ENCODE measurements at regions not wholly inside any gene's neighbourhood (a gene's known extent, or its start where the extent isn't known, plus 50 kb on each side); places are given as distances from the start of the nearest gene placed in this dataset.
"Not testable (repeated sequence)": the region's sequence is repeated elsewhere in the genome, so short reads cannot be mapped to it uniquely, and the experiment has no call there.

DNA sequence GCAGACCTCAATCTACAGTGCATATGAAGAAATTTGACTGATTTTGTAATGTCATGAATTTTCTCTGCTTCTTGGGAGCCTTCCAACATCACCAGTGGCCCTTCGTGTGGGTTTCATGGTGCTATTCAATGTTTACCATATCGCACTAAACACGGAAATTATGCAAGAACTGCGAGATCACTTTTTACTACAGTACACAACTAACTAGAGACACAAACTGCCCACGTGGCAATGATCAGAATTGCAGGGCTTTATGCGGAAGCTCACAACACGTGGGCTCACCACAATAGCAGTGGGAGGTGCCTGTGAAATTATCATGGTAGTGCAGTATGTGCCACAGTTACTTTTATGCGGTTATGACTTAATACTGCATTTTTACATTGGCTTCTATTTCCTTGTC is 449.7 kb upstream of the KLF6 start:
- no peak overlapping the region for H3K27ac Mint-ChIP-seq
- peaks cover 2% of the 10 kb centered on the region for H3K36me3 Mint-ChIP-seq
- H3K4me3 Mint-ChIP-seq = no peak overlapping the region
- DNase-seq (ENCODE audit: low spot score in 2 of 2) (no peak), ATAC-seq (ENCODE audit: low read depth) (no peak)
- H3K27me3 Mint-ChIP-seq = peaks cover 2% of the 10 kb centered on the region
- H3K9me3 Mint-ChIP-seq = peaks cover 4% of the 10 kb centered on the region
- no peaks in the 10 kb centered on the region for H3K4me1 Mint-ChIP-seq

DNA sequence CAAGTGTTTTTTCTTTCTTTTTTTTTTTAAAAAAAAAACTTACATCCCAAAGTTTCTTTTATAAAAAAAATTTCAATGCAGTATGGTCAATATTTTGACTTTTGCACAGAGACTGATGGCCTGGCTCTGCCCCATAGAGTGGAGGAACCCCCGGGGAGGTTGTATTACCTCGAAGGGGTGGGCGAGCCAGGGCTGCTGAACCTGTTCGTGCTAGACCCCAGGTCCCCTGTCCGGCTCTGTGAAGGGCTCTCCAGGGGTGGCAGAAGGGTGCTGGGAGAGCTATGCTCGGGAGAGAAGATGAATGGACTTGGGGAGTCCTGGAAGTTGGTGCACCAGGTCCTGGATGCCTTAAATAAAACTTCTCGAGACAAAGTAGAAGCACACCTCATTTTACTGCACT is 446.4 kb upstream of the KLF6 start:
- no peaks in the 10 kb centered on the region for H3K9me3 Mint-ChIP-seq
- ATAC-seq (ENCODE audit: low read depth) (no peak), DNase-seq (ENCODE audit: low spot score in 2 of 2) (no peak)
- no peaks in the 10 kb centered on the region for H3K27me3 Mint-ChIP-seq
- no peak overlapping the region for H3K27ac Mint-ChIP-seq
- H3K36me3 Mint-ChIP-seq = no peaks in the 10 kb centered on the region
- H3K4me3 Mint-ChIP-seq = no peak overlapping the region
- H3K4me1 Mint-ChIP-seq = no peaks in the 10 kb centered on the region

DNA sequence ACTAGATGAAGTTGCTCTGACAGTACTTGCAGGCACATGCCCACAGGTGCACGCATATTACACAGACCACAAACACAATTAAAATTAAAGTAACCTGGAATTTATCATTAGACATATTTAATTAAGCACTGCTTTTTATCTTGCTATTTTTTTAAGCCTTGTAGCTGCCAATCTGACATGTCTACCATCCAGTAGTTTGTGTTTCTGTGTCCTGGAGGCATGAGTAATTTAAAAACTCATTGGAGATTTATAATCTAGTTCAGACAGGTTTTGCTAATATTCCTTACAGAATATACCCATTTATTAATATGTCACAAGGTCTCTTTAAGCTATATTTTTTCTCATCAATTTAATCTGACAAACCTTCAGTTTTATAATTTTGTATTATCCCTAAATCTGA is 445.0 kb upstream of the KLF6 start:
- ATAC-seq (ENCODE audit: low read depth) = no peak
- no peak for DNase-seq (ENCODE audit: low spot score in 2 of 2)
- H3K27ac Mint-ChIP-seq = no peak overlapping the region
- no peaks in the 10 kb centered on the region for H3K36me3 Mint-ChIP-seq
- no peaks in the 10 kb centered on the region for H3K9me3 Mint-ChIP-seq
- H3K4me3 Mint-ChIP-seq = no peak overlapping the region
- no peaks in the 10 kb centered on the region for H3K27me3 Mint-ChIP-seq
- H3K4me1 Mint-ChIP-seq = no peaks in the 10 kb centered on the region

DNA sequence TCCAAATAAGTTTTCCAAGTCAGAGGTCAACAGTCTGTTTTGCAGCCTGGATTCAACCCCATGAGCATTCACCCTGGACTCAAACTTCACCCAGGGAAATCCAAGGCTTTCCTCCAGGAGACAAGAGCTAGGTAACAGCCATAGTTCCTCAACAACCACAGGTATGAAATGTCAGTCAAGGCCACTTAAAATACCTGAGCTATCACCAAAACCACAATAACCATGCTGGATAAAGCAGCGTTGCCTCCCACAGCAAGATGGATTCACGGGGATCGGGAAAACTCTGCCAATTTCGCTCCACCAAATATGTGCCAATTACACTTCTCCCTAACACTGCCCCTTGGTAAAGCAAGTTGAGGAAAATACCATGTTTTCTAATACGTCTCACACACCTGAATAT is 444.1 kb upstream of the KLF6 start:
- Mint-ChIP-seq H3K9me3 (peaks cover 1% of the 10 kb centered on the region), H3K27ac (no peak overlapping the region), H3K4me3 (no peak overlapping the region), H3K4me1 (no peaks in the 10 kb centered on the region), H3K36me3 (no peaks in the 10 kb centered on the region), H3K27me3 (no peaks in the 10 kb centered on the region)
- ATAC-seq (ENCODE audit: low read depth) (no peak), DNase-seq (ENCODE audit: low spot score in 2 of 2) (no peak)

DNA sequence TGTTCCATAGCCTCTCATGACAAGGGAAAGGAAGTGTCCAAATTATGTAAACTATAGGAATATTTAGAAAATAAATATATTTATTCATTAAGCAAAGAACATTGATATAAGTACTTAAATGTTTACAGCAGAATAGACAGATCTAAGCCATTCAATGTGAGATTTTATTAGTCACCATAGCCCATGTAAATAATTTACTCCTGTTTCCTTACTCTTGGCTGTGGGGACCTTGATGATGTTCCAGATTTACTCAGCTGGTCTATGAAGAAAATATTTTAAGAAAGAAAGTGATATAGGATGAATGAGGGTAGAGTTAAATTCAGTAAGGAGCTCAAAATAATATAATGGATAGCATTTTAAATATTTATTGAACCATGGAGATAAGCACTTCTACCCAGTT is 442.6 kb upstream of the KLF6 start:
- Mint-ChIP-seq H3K4me3 (no peak overlapping the region), H3K27me3 (no peaks in the 10 kb centered on the region), H3K9me3 (peaks cover 1% of the 10 kb centered on the region)

DNA sequence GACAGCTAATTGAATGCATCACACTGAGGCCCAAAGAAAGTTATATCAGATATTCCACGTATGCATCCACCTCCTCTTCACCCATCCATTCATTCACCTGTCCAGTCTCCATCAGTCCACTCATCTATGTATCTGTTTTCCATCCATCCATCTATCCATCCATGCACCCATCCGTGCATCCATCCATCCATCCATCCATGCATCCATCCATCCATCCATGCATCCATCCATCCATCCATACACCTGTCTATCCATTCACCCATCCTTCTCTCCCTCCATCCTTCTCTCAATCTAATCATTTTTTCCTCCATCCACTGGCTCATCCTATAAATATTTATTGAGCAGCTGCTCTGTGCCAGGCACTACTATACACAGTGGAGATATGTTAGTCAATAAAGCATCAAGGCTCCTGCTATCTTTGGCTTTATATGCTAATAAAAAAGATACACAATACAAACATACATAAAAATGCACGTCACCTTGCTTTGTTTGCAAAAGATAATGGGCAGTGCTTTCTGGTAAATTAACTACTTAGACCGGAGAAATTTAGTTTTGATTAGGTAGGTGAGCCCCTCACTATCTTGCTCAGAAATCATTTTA is 442.0 kb upstream of the KLF6 start:
- no peak overlapping the region for H3K27ac Mint-ChIP-seq
- no peak for DNase-seq (ENCODE audit: low spot score in 2 of 2)
- H3K4me1 Mint-ChIP-seq = no peaks in the 10 kb centered on the region
- no peaks in the 10 kb centered on the region for H3K36me3 Mint-ChIP-seq
- ATAC-seq (ENCODE audit: low read depth) = no peak
- H3K9me3 Mint-ChIP-seq = peaks cover 1% of the 10 kb centered on the region
- H3K4me3 Mint-ChIP-seq = no peak overlapping the region
- no peaks in the 10 kb centered on the region for H3K27me3 Mint-ChIP-seq

More for the DNA sequence above, 442.6 kb upstream of the KLF6 start:
- ATAC-seq (ENCODE audit: low read depth) = no peak
- Mint-ChIP-seq H3K36me3 (no peaks in the 10 kb centered on the region), H3K27ac (no peak overlapping the region), H3K4me1 (no peaks in the 10 kb centered on the region)
- no peak for DNase-seq (ENCODE audit: low spot score in 2 of 2)

DNA sequence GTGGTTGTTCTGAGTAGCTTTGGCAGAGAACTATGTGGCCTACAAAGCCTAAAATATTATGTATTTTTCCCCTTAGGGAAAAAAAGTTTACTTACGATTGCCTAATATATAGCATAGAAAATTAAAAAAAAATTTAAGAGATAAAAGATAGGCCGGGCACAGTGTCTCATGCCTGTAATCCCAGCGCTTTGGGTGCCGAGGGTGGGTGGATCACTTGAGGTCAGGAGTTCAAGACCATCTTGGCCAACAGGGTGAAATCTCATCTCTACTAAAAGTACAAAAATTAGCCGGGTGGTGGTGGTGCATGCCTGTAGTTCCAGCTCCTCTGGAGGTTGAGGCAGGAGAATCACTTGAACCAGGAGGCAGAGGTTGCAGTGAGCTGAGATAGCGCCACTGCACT is 439.2 kb upstream of the KLF6 start:
- Mint-ChIP-seq H3K4me3 (no peak overlapping the region), H3K27ac (no peak overlapping the region), H3K9me3 (peaks cover 7% of the 10 kb centered on the region), H3K36me3 (no peaks in the 10 kb centered on the region), H3K27me3 (no peaks in the 10 kb centered on the region), H3K4me1 (peaks cover 9% of the 10 kb centered on the region)
- ATAC-seq (ENCODE audit: low read depth) (no peak), DNase-seq (ENCODE audit: low spot score in 2 of 2) (no peak)

DNA sequence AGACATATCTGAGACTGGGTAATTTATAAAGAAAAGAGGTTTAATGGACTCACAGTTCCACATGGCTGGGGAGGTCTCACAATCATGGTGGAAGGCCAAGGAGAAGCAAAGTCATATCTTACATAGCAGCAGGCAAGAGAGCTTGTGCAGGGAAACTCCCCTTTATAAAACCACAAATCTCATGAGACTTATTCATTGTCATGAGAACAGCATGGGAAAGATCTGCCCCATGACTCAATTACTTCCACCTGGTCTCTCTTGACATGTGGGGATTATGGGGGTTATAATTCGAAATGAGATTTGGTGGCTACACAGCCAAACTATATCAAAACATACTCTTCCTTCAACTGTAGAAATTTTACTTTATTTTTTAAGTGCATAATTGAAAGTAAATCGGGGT is 436.3 kb upstream of the KLF6 start:
- H3K4me1 Mint-ChIP-seq, H3K27me3 Mint-ChIP-seq, H3K4me3 Mint-ChIP-seq, H3K9me3 Mint-ChIP-seq, H3K36me3 Mint-ChIP-seq: not testable (repeated sequence)
- ATAC-seq (ENCODE audit: low read depth) = peak; percentile 73
- peak overlapping the region; percentile 40 for H3K27ac Mint-ChIP-seq
- peak in 1 of 2 donors; percentile 2 for DNase-seq (ENCODE audit: low spot score in 2 of 2)

DNA sequence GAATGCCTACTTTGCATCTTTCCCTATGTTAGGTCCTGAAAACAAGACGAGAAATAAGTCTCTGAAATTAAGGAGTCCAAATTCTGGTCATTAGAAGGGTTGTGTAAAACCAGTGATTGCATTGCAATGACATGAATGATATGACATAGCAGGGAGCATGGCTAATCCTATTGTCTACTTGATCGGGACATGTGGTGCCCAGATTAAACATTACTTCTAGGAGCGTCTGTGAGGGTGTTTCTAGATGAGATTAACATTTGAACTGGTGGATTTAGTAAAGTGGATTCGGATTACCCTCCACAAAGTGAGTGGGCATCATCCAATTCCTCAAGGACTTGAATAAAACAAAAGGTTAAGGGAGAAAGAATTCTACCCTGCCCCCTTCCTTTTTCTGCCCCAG is 434.9 kb upstream of the KLF6 start:
- Mint-ChIP-seq H3K4me3 (no peak overlapping the region), H3K36me3 (no peaks in the 10 kb centered on the region), H3K9me3 (peaks cover 7% of the 10 kb centered on the region), H3K4me1 (peaks cover 11% of the 10 kb centered on the region), H3K27me3 (peaks cover 2% of the 10 kb centered on the region), H3K27ac (no peak overlapping the region)
- no peak for ATAC-seq (ENCODE audit: low read depth)
- DNase-seq (ENCODE audit: low spot score in 2 of 2) = no peak

DNA sequence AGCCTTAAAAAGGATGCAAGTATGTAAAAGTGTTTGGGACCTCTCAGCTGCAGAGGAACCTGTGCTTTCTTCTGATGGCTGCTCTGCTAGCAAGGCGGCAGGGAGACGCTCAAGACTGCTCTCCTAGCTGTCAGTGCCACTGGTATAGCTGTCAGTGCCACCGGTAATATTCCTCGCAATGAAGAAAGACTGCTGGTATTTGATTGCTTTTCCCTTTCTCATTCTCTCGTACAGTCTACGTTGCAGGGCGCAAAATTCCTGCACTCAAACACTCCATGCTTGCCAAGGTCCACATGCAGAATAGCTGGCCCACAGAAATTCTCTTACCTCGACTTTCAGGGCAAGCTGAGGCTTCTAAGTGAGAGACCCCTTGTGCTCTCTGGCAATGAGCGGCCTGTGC is 432.6 kb upstream of the KLF6 start:
- Mint-ChIP-seq H3K4me3 (no peak overlapping the region), H3K9me3 (peaks cover 5% of the 10 kb centered on the region), H3K27me3 (peaks cover 2% of the 10 kb centered on the region), H3K36me3 (no peaks in the 10 kb centered on the region), H3K27ac (no peak overlapping the region), H3K4me1 (peaks cover 11% of the 10 kb centered on the region)
- DNase-seq (ENCODE audit: low spot score in 2 of 2) (no peak), ATAC-seq (ENCODE audit: low read depth) (no peak)

DNA sequence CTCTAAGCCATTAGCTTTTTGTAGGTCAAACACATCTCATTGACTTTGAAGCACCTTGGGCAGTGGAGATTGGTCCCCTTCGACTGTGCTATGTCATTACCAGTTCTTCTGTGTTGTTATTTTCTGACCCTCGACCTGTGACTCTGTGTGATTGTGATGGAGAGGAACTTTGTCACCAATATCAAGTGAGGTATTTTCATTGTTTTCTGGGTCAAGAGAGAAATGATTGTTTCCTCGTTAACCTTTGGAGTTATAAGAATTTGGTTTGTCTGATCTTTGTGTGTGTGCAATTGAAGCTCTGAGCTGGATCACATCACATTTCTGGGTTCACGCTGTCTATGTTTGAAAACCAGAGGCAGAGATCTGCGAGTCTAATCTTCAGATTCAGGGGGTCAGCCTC is 432.2 kb upstream of the KLF6 start:
- H3K4me3 Mint-ChIP-seq = no peak overlapping the region
- peaks cover 11% of the 10 kb centered on the region for H3K4me1 Mint-ChIP-seq
- no peaks in the 10 kb centered on the region for H3K36me3 Mint-ChIP-seq
- peaks cover 2% of the 10 kb centered on the region for H3K27me3 Mint-ChIP-seq
- DNase-seq (ENCODE audit: low spot score in 2 of 2) (no peak), ATAC-seq (ENCODE audit: low read depth) (no peak)
- H3K9me3 Mint-ChIP-seq = peaks cover 5% of the 10 kb centered on the region
- no peak overlapping the region for H3K27ac Mint-ChIP-seq

DNA sequence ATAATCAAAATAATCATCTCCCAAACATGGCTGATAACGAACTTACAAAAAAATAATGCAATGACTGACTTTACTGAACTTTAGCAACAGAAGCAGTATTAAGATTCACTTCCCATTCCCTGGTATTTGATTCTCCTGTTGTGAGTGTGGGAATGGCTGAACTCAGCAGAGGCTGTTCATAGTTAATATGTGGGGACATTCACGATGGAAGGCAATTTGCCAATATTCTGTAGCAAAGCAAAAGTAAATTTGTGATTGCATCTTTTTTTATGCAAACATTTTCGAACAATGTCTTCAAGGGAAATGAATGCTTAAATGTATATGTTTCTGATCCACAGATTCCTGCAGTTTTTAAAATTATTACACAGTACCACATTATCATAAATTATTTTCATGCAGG is 431.7 kb upstream of the KLF6 start:
- Mint-ChIP-seq H3K27me3 (peaks cover 2% of the 10 kb centered on the region), H3K9me3 (peaks cover 5% of the 10 kb centered on the region), H3K27ac (no peak overlapping the region), H3K4me3 (no peak overlapping the region), H3K4me1 (peaks cover 11% of the 10 kb centered on the region), H3K36me3 (no peaks in the 10 kb centered on the region)
- ATAC-seq (ENCODE audit: low read depth) (no peak), DNase-seq (ENCODE audit: low spot score in 2 of 2) (no peak)

DNA sequence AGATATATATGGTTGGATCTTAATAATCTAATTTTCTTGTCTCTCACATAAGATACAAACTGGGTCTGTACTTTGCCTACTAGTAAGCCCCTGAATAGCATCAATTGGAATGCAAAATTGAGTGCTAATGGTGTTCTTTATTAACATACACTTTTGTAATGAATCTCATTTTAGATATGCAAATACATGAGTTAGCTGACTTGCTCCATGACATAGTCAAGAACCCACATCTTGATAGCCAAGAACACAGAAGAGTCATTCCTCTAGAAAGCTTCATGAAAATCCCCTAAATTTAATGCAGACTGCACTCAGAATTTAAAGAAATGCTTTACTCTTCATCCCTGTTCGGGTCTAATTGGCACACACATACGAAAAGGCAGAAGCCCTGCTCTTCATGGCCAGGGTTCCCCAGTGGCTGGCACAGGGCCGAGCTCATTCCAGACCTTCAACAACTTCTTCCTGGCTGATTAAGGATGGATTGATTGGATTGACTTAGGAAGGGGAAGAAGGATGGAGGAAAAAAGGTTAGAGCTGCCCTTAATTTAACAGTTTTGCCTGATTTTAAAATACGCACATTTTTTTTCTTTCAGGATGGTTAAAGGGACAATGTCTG is 431.1 kb upstream of the KLF6 start:
- H3K36me3 Mint-ChIP-seq = no peaks in the 10 kb centered on the region
- H3K27me3 Mint-ChIP-seq = peaks cover 2% of the 10 kb centered on the region
- no peak overlapping the region for H3K27ac Mint-ChIP-seq
- no peak for ATAC-seq (ENCODE audit: low read depth)
- no peak overlapping the region for H3K4me3 Mint-ChIP-seq
- no peak for DNase-seq (ENCODE audit: low spot score in 2 of 2)
- peaks cover 7% of the 10 kb centered on the region for H3K4me1 Mint-ChIP-seq
- peaks cover 4% of the 10 kb centered on the region for H3K9me3 Mint-ChIP-seq

DNA sequence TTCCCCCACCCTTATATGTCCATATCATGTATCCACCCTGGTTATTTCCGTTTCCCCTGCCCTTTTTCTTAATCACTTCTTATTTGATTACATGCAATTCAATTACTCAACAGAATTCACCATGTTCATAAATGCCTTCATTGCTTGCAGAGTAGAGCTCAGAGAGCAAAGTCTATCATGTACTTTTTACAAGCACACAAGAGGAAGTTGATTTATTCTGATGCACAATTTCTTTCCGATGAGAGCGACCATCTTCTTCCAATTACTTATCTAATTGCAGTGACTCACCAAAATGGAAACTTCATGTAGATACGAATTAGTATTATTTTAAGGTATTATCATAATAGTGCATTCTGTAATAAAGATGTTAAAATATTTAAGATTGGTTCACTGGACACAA is 430.5 kb upstream of the KLF6 start:
- no peak overlapping the region for H3K4me3 Mint-ChIP-seq
- H3K4me1 Mint-ChIP-seq = peaks cover 3% of the 10 kb centered on the region
- DNase-seq (ENCODE audit: low spot score in 2 of 2) = no peak
- ATAC-seq (ENCODE audit: low read depth) = no peak
- no peaks in the 10 kb centered on the region for H3K36me3 Mint-ChIP-seq
- H3K27me3 Mint-ChIP-seq = peaks cover 2% of the 10 kb centered on the region
- H3K9me3 Mint-ChIP-seq = peaks cover under 1% of the 10 kb centered on the region
- no peak overlapping the region for H3K27ac Mint-ChIP-seq

DNA sequence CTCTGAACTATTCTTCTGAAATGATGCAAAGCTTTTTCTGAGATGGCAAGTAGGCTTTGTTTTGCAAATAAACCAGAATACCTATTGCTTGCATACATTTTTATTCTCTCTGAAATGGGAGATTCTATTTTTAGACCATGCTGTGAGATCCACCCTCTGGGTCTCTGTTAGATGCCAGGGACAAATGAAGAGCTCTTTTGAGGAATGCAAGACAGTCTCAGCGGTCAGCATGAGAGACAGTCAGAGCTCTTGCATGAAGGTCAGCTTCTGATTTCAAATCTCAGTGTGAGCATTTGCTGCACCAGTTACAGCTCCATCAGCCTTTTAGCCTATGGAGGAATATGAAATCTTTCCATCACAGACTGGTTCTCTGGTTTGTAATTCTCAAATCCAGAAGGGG is 429.9 kb upstream of the KLF6 start:
- peaks cover 2% of the 10 kb centered on the region for H3K27me3 Mint-ChIP-seq
- DNase-seq (ENCODE audit: low spot score in 2 of 2) (no peak), ATAC-seq (ENCODE audit: low read depth) (no peak)
- H3K9me3 Mint-ChIP-seq = no peaks in the 10 kb centered on the region
- no peaks in the 10 kb centered on the region for H3K36me3 Mint-ChIP-seq
- no peak overlapping the region for H3K27ac Mint-ChIP-seq
- peaks cover 2% of the 10 kb centered on the region for H3K4me1 Mint-ChIP-seq
- H3K4me3 Mint-ChIP-seq = no peak overlapping the region

All from memory B cell (primary cell).